AG04450 (cell line): ENCODE measurements at regions not wholly inside any gene's neighbourhood (a gene's known extent, or its start where the extent isn't known, plus 50 kb on each side); places are given as distances from the start of the nearest gene placed in this dataset.

Experiments
- CTCF ChIA-PET: fragments of 300-600, 350-600 bp; formaldehyde crosslinking; extraction: SDS; loops from one replicate; lab custom pipeline; 2022; ENCODE audit warnings: antibody characterized with exemption, inconsistent platforms; lab: Charles Lee
- POLR2A ChIA-PET: fragments of 350-600 bp; formaldehyde crosslinking; extraction: SDS; loops from one replicate; lab custom pipeline; 2021; ENCODE audit warnings: antibody characterized with exemption, inconsistent platforms; lab: Yijun Ruan, JAX
- DNase-seq: peaks from one replicate; pipeline ENCODE4 v3.0.0-alpha.2; 2011; ENCODE audit warnings: low read depth, low spot score
- H3K27ac ChIP-seq: one replicate; pipeline ENCODE4 v1.5.1; 2012; ENCODE audit warnings: low read depth, low read length, control low read depth
- H3K27me3 ChIP-seq: one replicate; pipeline ENCODE4 v1.6.0; 2012; ENCODE audit warnings: low read length; ENCODE audit not compliant: control insufficient read depth, insufficient read depth
- H3K4me3 ChIP-seq: 2 replicates; pipeline ENCODE4 v1.5.1; 2011; ENCODE audit warnings: mild to moderate bottlenecking, low read depth, low read length, control low read depth
- H3K9me3 ChIP-seq: 2 replicates; pipeline ENCODE4 v1.5.1; 2012; ENCODE audit warnings: low read length; ENCODE audit not compliant: control insufficient read depth, insufficient read depth
- TF ChIP-seq, protein P1 (sequence below): IDR thresholded peaks from 2 replicates; pipeline ENCODE4 v1.5.1; 2011; ENCODE audit warnings: low read depth, low read length, control low read depth, inconsistent platforms

- POLR2A ChIA-PET, result no interaction called here
- Histone ChIP-seq H3K27ac (no peak overlapping the region), H3K27me3 (no peaks in the 10 kb centered on the region), H3K4me3 (no peak overlapping the region), H3K9me3 (no peaks in the 10 kb centered on the region)
- no peak for DNase-seq
- CTCF ChIA-PET, result no interaction called here
- TF ChIP-seq, protein P1, sequence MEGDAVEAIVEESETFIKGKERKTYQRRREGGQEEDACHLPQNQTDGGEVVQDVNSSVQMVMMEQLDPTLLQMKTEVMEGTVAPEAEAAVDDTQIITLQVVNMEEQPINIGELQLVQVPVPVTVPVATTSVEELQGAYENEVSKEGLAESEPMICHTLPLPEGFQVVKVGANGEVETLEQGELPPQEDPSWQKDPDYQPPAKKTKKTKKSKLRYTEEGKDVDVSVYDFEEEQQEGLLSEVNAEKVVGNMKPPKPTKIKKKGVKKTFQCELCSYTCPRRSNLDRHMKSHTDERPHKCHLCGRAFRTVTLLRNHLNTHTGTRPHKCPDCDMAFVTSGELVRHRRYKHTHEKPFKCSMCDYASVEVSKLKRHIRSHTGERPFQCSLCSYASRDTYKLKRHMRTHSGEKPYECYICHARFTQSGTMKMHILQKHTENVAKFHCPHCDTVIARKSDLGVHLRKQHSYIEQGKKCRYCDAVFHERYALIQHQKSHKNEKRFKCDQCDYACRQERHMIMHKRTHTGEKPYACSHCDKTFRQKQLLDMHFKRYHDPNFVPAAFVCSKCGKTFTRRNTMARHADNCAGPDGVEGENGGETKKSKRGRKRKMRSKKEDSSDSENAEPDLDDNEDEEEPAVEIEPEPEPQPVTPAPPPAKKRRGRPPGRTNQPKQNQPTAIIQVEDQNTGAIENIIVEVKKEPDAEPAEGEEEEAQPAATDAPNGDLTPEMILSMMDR, result no peak
Observed at GRCh38 chr9:28892538-28892937, 1319.3 kb upstream of the C9orf72 start.

- no peak for DNase-seq
- TF ChIP-seq, protein P1, result no peak
- H3K4me3 ChIP-seq, result no peak overlapping the region
- no peaks in the 10 kb centered on the region for H3K27me3 ChIP-seq
- CTCF ChIA-PET, result no interaction called here
- H3K27ac ChIP-seq, result no peak overlapping the region
- POLR2A ChIA-PET, result no interaction called here
- H3K9me3 ChIP-seq, result peaks cover 16% of the 10 kb centered on the region
Observed at GRCh38 chr9:28899267-28899666, 1326.0 kb upstream of the C9orf72 start.

DNA sequence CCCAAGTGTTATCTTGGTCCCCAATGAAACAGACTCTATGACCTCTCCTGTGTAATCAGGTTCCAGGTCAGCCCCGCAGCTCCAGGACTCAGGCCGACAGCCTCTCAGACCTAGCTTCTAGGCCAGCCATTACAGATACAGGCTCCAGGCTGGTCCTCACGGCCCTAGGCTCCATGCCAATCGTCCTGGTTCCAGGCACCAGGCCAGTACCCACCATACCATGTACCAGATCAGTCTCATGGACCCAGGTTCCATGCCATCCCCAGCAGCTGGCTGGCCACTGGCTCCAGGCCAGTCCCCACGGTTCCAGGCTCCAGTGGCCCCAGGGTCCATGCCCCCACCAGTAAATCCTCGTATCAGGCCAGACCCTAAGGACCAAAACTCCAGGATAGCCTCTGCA lies 1326.6 kb upstream of the C9orf72 start:
- DNase-seq, result no peak
- H3K27me3 ChIP-seq, result no peaks in the 10 kb centered on the region
- H3K9me3 ChIP-seq, result peaks cover 16% of the 10 kb centered on the region
- CTCF ChIA-PET, result no interaction called here
- POLR2A ChIA-PET, result no interaction called here
- no peak overlapping the region for H3K4me3 ChIP-seq
- TF ChIP-seq, protein P1, result no peak
- no peak overlapping the region for H3K27ac ChIP-seq

- TF ChIP-seq, protein P1, result no peak
- ChIA-PET CTCF (no interaction called here), POLR2A (no interaction called here)
- Histone ChIP-seq H3K27ac (no peak overlapping the region), H3K9me3 (peaks cover 16% of the 10 kb centered on the region), H3K27me3 (no peaks in the 10 kb centered on the region), H3K4me3 (no peak overlapping the region)
- no peak for DNase-seq
Observed at GRCh38 chr9:28900406-28900805, 1327.1 kb upstream of the C9orf72 start.

DNA sequence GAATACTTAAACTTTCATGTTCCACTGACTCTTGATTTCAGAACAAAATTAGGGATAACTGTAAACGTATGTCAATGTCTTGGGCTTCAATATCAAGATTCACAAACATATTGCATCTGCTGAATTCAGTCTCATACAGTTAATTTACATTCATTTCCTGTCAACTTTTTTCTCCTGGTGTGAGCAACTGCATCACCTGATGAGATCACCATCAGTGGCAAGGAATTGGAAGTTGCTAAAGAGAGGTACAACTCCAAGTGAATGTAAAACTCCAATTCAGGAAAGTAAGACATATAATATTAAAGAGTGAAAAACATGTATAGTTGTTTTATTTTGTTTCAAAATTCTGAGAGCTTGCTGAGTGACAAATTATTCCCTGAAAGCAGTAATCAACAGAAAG lies 1336.2 kb upstream of the C9orf72 start:
- TF ChIP-seq, protein P1, result no peak
- CTCF ChIA-PET, result no interaction called here

More for the DNA sequence above, 1336.2 kb upstream of the C9orf72 start:
- no peak for DNase-seq
- Histone ChIP-seq H3K4me3 (no peak overlapping the region), H3K27me3 (no peaks in the 10 kb centered on the region), H3K9me3 (no peaks in the 10 kb centered on the region), H3K27ac (no peak overlapping the region)
- POLR2A ChIA-PET, result no interaction called here
